ENCODE measurements at regions not wholly inside any gene's neighbourhood (a gene's known extent, or its start where the extent isn't known, plus 50 kb on each side); places are given as distances from the start of the nearest gene placed in this dataset.
"Not testable (repeated sequence)": the region's sequence is repeated elsewhere in the genome, so short reads cannot be mapped to it uniquely, and the experiment has no call there.

- POLR2A ChIA-PET; H3K9me3 ChIP-seq (replicated peaks; ENCODE audit: control insufficient read depth, insufficient read depth, low read depth, low read length); ATAC-seq; H3K4me1 ChIP-seq (replicated peaks in 1 of 2; ENCODE audit: control insufficient read depth in 2 of 2, insufficient read depth in 2 of 2, low read length in 2 of 2); FAIRE-seq; intact Hi-C loops (cut with micrococcal nuclease); H3K27me3 ChIP-seq (ENCODE audit: control insufficient read depth in 2 of 2, insufficient read depth in 2 of 2, low read length in 2 of 2); DNase-seq (ENCODE audit: extremely low read depth in 1 of 4, low spot score in 3 of 4); H3K4me3 ChIP-seq; H3K9me1 ChIP-seq (ENCODE audit: control insufficient read depth, insufficient read depth, low read length); H3K4me2 ChIP-seq (ENCODE audit: insufficient read depth, low read length); H2AFZ ChIP-seq (ENCODE audit: low read depth, low read length); CTCF ChIA-PET (ENCODE audit: low intra/inter-chr PET ratio); H3K79me2 ChIP-seq (ENCODE audit: control insufficient read depth, insufficient read depth, low read length); H3K27ac ChIP-seq (ENCODE audit: extremely low read depth, low read depth, low read length); BruUV-seq (replicated peaks); H3K9ac ChIP-seq (ENCODE audit: insufficient read depth in 1 of 2, low read depth in 2 of 2, low read length in 2 of 2); H4K20me1 ChIP-seq (replicated peaks; ENCODE audit: control insufficient read depth, insufficient read depth, low read length); in situ Hi-C loops (cut with MboI); H3K36me3 ChIP-seq (ENCODE audit: control insufficient read depth, insufficient read depth, low read length): not testable (repeated sequence)
- WGBS (ENCODE audit: insufficient coverage, low coverage, missing lambda C conversion rate), result 14% methylated on average over 1 of the region's 5 CpGs
Measured at GRCh38 chr1:243074224-243074623, 180.9 kb downstream of the CEP170 start.

GRCh38 chr1:243067056-243067455 is 188.0 kb downstream of the CEP170 start:
- H2AFZ ChIP-seq (ENCODE audit: low read depth, low read length); ATAC-seq; FAIRE-seq; CTCF ChIA-PET (ENCODE audit: low intra/inter-chr PET ratio); H3K4me3 ChIP-seq; in situ Hi-C loops (cut with MboI); POLR2A ChIA-PET; intact Hi-C loops (cut with micrococcal nuclease); H3K4me2 ChIP-seq (ENCODE audit: insufficient read depth, low read length); H3K27ac ChIP-seq (ENCODE audit: extremely low read depth, low read depth, low read length); H3K36me3 ChIP-seq (ENCODE audit: control insufficient read depth, insufficient read depth, low read length); H3K9me3 ChIP-seq (replicated peaks; ENCODE audit: control insufficient read depth, insufficient read depth, low read depth, low read length); H3K79me2 ChIP-seq (ENCODE audit: control insufficient read depth, insufficient read depth, low read length); H4K20me1 ChIP-seq (replicated peaks; ENCODE audit: control insufficient read depth, insufficient read depth, low read length); DNase-seq (ENCODE audit: extremely low read depth in 1 of 4, low spot score in 3 of 4); BruUV-seq (replicated peaks); H3K9ac ChIP-seq (ENCODE audit: insufficient read depth in 1 of 2, low read depth in 2 of 2, low read length in 2 of 2); H3K4me1 ChIP-seq (replicated peaks in 1 of 2; ENCODE audit: control insufficient read depth in 2 of 2, insufficient read depth in 2 of 2, low read length in 2 of 2); H3K27me3 ChIP-seq (ENCODE audit: control insufficient read depth in 2 of 2, insufficient read depth in 2 of 2, low read length in 2 of 2); H3K9me1 ChIP-seq (ENCODE audit: control insufficient read depth, insufficient read depth, low read length): not testable (repeated sequence)
- 70% methylated on average over 3 of the region's 7 CpGs for WGBS (ENCODE audit: insufficient coverage, low coverage, missing lambda C conversion rate)

GRCh38 chr1:243061965-243062364 is 193.1 kb downstream of the CEP170 start:
- BruUV-seq (replicated peaks); H3K9me1 ChIP-seq (ENCODE audit: control insufficient read depth, insufficient read depth, low read length); intact Hi-C loops (cut with micrococcal nuclease); DNase-seq (ENCODE audit: extremely low read depth in 1 of 4, low spot score in 3 of 4); H3K9me3 ChIP-seq (replicated peaks; ENCODE audit: control insufficient read depth, insufficient read depth, low read depth, low read length); FAIRE-seq; POLR2A ChIA-PET; H3K27me3 ChIP-seq (ENCODE audit: control insufficient read depth in 2 of 2, insufficient read depth in 2 of 2, low read length in 2 of 2); H3K4me3 ChIP-seq; H3K9ac ChIP-seq (ENCODE audit: insufficient read depth in 1 of 2, low read depth in 2 of 2, low read length in 2 of 2); H3K36me3 ChIP-seq (ENCODE audit: control insufficient read depth, insufficient read depth, low read length); in situ Hi-C loops (cut with MboI); H2AFZ ChIP-seq (ENCODE audit: low read depth, low read length); H3K79me2 ChIP-seq (ENCODE audit: control insufficient read depth, insufficient read depth, low read length); CTCF ChIA-PET (ENCODE audit: low intra/inter-chr PET ratio); H3K4me1 ChIP-seq (replicated peaks in 1 of 2; ENCODE audit: control insufficient read depth in 2 of 2, insufficient read depth in 2 of 2, low read length in 2 of 2); H4K20me1 ChIP-seq (replicated peaks; ENCODE audit: control insufficient read depth, insufficient read depth, low read length); H3K4me2 ChIP-seq (ENCODE audit: insufficient read depth, low read length); ATAC-seq; H3K27ac ChIP-seq (ENCODE audit: extremely low read depth, low read depth, low read length): not testable (repeated sequence)
- 4% methylated on average over 2 of the region's 6 CpGs for WGBS (ENCODE audit: insufficient coverage, low coverage, missing lambda C conversion rate)

- H3K27me3 ChIP-seq (ENCODE audit: control insufficient read depth in 2 of 2, insufficient read depth in 2 of 2, low read length in 2 of 2); H3K79me2 ChIP-seq (ENCODE audit: control insufficient read depth, insufficient read depth, low read length); BruUV-seq (replicated peaks); H3K36me3 ChIP-seq (ENCODE audit: control insufficient read depth, insufficient read depth, low read length); intact Hi-C loops (cut with micrococcal nuclease); DNase-seq (ENCODE audit: extremely low read depth in 1 of 4, low spot score in 3 of 4); H3K9me3 ChIP-seq (replicated peaks; ENCODE audit: control insufficient read depth, insufficient read depth, low read depth, low read length); in situ Hi-C loops (cut with MboI); H3K4me1 ChIP-seq (replicated peaks in 1 of 2; ENCODE audit: control insufficient read depth in 2 of 2, insufficient read depth in 2 of 2, low read length in 2 of 2); FAIRE-seq; H2AFZ ChIP-seq (ENCODE audit: low read depth, low read length); H4K20me1 ChIP-seq (replicated peaks; ENCODE audit: control insufficient read depth, insufficient read depth, low read length); ATAC-seq; H3K9ac ChIP-seq (ENCODE audit: insufficient read depth in 1 of 2, low read depth in 2 of 2, low read length in 2 of 2); H3K9me1 ChIP-seq (ENCODE audit: control insufficient read depth, insufficient read depth, low read length); H3K4me3 ChIP-seq; H3K27ac ChIP-seq (ENCODE audit: extremely low read depth, low read depth, low read length); CTCF ChIA-PET (ENCODE audit: low intra/inter-chr PET ratio); H3K4me2 ChIP-seq (ENCODE audit: insufficient read depth, low read length): not testable (repeated sequence)
- 84% methylated on average over 14 of the region's 22 CpGs for WGBS (ENCODE audit: insufficient coverage, low coverage, missing lambda C conversion rate)
- POLR2A ChIA-PET, result interaction anchor here (0.6 kb wide), 1 partner anchor 66 kb away, joined by 3 read pairs; no protein-coding TSS in a partner anchor
Measured at GRCh38 chr1:243055510-243055909, 199.6 kb downstream of the CEP170 start.

Data from K562 (cell line).